Parathyroid adenoma (tissue), 2 donors: ENCODE measurements at regions not wholly inside any gene's neighbourhood (a gene's known extent, or its start where the extent isn't known, plus 50 kb on each side); places are given as distances from the start of the nearest gene placed in this dataset.

Source experiments
- H2AFZ ChIP-seq: fragments of 300-600 bp; sonication (generic); one replicate; pipeline ENCODE4 v1.7.0; 2017; ENCODE audit warnings: antibody characterized with exemption, mild to moderate bottlenecking
- H3K27ac ChIP-seq: fragments of 300-600 bp; sonication (generic); one replicate; pipeline ENCODE4 v1.7.0; 2017
- H3K27me3 ChIP-seq: fragments of 300-600 bp; sonication (generic); one replicate; pipeline ENCODE4 v1.7.0; 2017; ENCODE audit warnings: low read length; ENCODE audit not compliant: control insufficient read depth, insufficient read depth
- H3K36me3 ChIP-seq: fragments of 300-600 bp; sonication (generic); one replicate; pipeline ENCODE4 v1.7.0; 2017; ENCODE audit warnings: low read length; ENCODE audit not compliant: control insufficient read depth, insufficient read depth
- H3K4me1 ChIP-seq: fragments of 300-600 bp; sonication (generic); one replicate; pipeline ENCODE4 v1.7.0; 2017; ENCODE audit warnings: control low read depth
- H3K4me2 ChIP-seq: fragments of 300-600 bp; sonication (generic); one replicate; pipeline ENCODE4 v1.7.0; 2017; ENCODE audit warnings: low read length
- H3K4me3 ChIP-seq: fragments of 300-600 bp; sonication (generic); one replicate; pipeline ENCODE4 v1.7.0; 2017; ENCODE audit warnings: low read depth, low read length
- H3K79me2 ChIP-seq: fragments of 300-600 bp; sonication (generic); one replicate; pipeline ENCODE4 v1.7.0; 2017; ENCODE audit warnings: control low read depth
- H3K9ac ChIP-seq: fragments of 300-600 bp; sonication (generic); one replicate; pipeline ENCODE4 v1.7.0; 2017; ENCODE audit warnings: mild to moderate bottlenecking
- H3K9me3 ChIP-seq: fragments of 300-600 bp; sonication (generic); one replicate; pipeline ENCODE4 v1.7.0; 2017; ENCODE audit warnings: low read length; ENCODE audit not compliant: control insufficient read depth
- CTCF ChIP-seq: fragments of 300-600 bp; sonication (generic); IDR thresholded peaks from one replicate; pipeline ENCODE4 v1.7.0; 2017; ENCODE audit warnings: antibody characterized with exemption, mild to moderate bottlenecking
- donor health status: primary hyperparathyroidism.

- Histone ChIP-seq H3K4me3 (no peak overlapping the region), H3K4me1 (no peaks in the 10 kb centered on the region), H3K4me2 (no peak overlapping the region), H3K79me2 (no peaks in the 10 kb centered on the region), H3K9ac (no peak overlapping the region), H3K9me3 (no peaks in the 10 kb centered on the region), H2AFZ (no peak overlapping the region), H3K36me3 (no peaks in the 10 kb centered on the region), H3K27ac (no peak overlapping the region), H3K27me3 (no peaks in the 10 kb centered on the region)
- TF ChIP-seq CTCF: no peak
Measured at GRCh38 chr14:105863296-105864108, 337.1 kb downstream of the TMEM121 start.

DNA sequence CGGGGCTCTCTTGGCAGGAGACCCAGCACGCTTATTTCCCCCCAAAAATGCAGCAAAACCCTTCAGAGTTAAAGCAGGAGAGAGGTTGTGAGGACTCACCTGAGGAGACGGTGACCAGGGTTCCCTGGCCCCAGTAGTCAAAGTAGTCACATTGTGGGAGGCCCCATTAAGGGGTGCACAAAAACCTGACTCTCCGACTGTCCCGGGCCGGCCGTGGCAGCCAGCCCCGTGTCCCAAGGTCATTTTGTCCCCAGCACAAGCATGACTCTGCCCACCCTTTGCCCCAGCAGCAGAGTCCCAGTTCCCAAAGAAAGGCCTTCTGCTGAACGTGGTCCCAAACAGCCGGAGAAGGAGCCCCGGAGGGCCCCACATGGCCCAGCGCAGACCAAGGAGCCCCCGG is 337.7 kb downstream of the TMEM121 start:
- Histone ChIP-seq H3K79me2 (no peaks in the 10 kb centered on the region), H3K4me1 (no peaks in the 10 kb centered on the region), H3K4me2 (no peak overlapping the region), H2AFZ (no peak overlapping the region), H3K4me3 (no peak overlapping the region), H3K27me3 (no peaks in the 10 kb centered on the region), H3K9ac (no peak overlapping the region), H3K36me3 (no peaks in the 10 kb centered on the region), H3K27ac (no peak overlapping the region), H3K9me3 (no peaks in the 10 kb centered on the region)
- TF ChIP-seq CTCF: no peak

- Histone ChIP-seq H3K79me2 (no peaks in the 10 kb centered on the region), H3K4me2 (no peak overlapping the region), H3K9me3 (no peaks in the 10 kb centered on the region), H3K4me3 (no peak overlapping the region), H3K36me3 (no peaks in the 10 kb centered on the region), H3K9ac (no peak overlapping the region), H2AFZ (no peak overlapping the region), H3K27ac (no peak overlapping the region), H3K27me3 (no peaks in the 10 kb centered on the region), H3K4me1 (no peaks in the 10 kb centered on the region)
- no peak for TF ChIP-seq CTCF
Measured at GRCh38 chr14:105864651-105865265, 338.4 kb downstream of the TMEM121 start.

- H3K27ac ChIP-seq: no peak overlapping the region
- no peak for TF ChIP-seq CTCF
- H3K4me3 ChIP-seq: no peak overlapping the region
- no peak overlapping the region for H2AFZ ChIP-seq
- H3K9ac ChIP-seq: no peak overlapping the region
- H3K27me3 ChIP-seq: no peaks in the 10 kb centered on the region
- no peaks in the 10 kb centered on the region for H3K9me3 ChIP-seq
- no peaks in the 10 kb centered on the region for H3K79me2 ChIP-seq
- H3K36me3 ChIP-seq: no peaks in the 10 kb centered on the region
- H3K4me1 ChIP-seq: no peaks in the 10 kb centered on the region
- H3K4me2 ChIP-seq: no peak overlapping the region
Measured at GRCh38 chr14:105865266-105865903, 339.0 kb downstream of the TMEM121 start.
